GM21619 (cell line): ENCODE measurements at regions not wholly inside any gene's neighbourhood (a gene's known extent, or its start where the extent isn't known, plus 50 kb on each side); places are given as distances from the start of the nearest gene placed in this dataset.
"Not testable (repeated sequence)": the region's sequence is repeated elsewhere in the genome, so short reads cannot be mapped to it uniquely, and the experiment has no call there.

Experiments used
- ATAC-seq: cut with Tn5 transposase; IDR thresholded peaks from one replicate; pipeline ENCODE4 v1.9.1; 2021; ENCODE audit not compliant: unreplicated experiment

DNA sequence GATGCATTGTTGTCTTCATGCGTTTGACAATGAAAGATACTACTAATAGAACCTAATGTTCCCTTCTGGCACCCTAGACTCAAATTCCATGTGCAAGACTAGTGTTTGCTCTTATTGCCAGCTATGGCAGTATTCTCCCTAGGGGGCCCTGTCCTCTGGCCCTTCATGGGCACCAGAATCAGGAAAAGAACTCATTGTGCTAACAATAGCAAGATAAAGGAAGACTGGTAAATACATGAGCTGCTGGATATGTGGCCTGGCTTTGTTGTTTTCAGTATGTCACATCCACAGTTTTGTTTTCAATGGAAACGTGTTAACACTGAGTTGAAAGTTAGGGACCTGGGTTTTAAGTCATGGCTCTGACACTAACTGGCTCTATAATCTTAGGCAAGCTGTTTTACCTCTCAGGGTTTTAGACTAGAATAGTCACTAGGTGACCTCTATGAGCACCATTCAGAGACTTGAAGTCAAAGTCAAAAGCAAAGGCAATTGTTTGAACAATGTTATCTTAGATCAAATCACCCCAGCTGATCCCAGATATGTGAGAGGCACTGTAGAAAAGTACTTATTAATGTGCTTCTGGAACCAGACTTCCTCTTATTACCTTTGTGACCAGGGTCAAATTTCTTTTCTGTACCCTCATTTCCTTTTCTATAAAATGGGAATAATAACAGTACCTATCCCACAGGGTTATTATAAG, 253.7 kb upstream of the DIAPH2 start:
- no peak for ATAC-seq

DNA sequence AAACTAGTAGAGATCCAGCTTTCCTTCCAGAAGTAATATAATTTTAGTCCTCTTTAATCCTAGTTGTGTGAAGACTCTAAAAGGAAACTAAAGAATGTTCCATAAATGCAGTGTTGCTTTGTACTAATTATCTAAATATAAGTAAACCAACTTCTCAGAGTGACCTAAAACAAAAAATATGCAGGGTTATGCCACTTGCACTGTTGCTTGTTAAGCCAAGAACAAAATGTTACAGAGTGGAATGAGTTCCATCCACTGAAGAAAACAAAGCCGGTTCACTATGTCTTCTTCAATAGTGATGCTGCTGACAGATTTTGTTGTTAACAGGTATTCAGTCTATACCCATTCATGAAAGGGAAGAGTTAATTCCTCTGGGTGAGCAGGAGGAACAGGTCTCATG, 252.0 kb upstream of the DIAPH2 start:
- ATAC-seq: no peak

DNA sequence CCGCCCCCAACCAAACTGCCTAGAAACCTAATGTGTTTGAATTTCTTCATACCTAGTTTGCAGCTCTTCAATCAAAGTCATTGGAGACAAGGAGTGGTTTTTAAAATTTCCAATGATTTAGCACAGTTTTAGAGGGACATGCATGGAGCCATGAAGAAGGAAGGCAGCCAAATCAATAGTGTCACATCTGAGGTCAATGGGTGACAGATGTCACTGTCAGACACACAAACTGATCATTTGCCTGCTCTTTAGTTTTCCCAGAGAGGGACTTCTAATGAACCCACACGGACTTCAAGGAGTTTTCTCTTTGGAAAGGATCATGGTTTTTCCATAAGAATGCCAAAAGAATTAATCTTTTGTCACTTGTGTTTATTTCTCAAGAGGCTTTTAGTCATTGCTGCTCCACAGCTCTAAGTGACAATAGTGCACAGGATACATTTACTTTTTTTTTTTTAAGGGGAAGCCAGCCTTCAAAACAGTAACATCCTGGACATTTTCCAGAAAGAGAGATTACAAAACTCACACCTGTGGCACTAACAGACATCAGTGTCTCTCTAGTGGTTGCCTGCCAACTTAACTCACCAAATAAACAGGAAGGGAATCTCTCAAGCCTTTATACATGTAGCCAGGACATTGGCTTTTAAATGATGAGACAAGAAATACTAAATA, 251.1 kb upstream of the DIAPH2 start:
- ATAC-seq: no peak

GRCh38 chrX:96435378-96436035, 249.1 kb upstream of the DIAPH2 start:
- no peak for ATAC-seq

DNA sequence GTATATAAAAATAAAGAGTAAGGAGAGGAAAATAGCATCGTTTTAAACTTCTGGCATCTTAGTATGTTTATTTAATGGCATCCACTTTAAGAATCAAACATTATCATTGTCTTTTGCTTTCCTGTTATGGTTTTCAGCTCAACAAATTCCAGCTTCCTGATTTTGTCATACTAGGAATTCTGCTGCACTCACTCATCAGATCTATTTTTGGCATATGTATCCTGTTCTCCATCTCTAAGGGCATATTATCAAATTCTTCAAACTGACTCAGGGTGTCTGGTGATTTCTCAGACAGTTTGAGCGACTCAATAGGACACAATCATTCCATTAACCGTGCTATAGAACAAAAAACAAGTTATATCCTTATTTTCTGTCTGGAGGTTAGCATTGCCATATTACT, 248.5 kb upstream of the DIAPH2 start:
- ATAC-seq: no peak

- ATAC-seq: no peak
Observed at GRCh38 chrX:96438803-96439202, 245.8 kb upstream of the DIAPH2 start.

- ATAC-seq: no peak
Observed at GRCh38 chrX:96440941-96441340, 243.7 kb upstream of the DIAPH2 start.

- ATAC-seq: no peak
Observed at GRCh38 chrX:96445531-96446065, 239.0 kb upstream of the DIAPH2 start.

- ATAC-seq: no peak
Observed at GRCh38 chrX:96446524-96446923, 238.1 kb upstream of the DIAPH2 start.

DNA sequence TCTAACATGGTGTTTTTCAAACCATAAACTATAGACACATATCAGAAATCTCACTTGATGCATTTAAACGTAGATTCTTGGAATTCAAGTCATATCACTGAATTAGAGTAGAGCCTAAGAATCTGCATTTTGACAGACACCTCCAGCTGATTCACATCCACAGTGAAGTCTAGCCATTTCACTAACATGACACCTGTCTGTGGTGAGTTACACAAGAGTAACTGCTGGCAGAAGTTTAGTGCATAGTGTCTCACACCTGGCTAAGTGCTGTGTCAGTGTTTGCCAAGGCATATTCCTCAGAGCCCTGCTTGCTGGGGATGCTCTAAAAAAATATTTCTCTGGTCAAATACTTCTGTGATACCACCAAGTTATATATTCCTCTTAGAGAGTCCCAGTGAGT, 237.5 kb upstream of the DIAPH2 start:
- no peak for ATAC-seq

GRCh38 chrX:96449191-96449590, 235.5 kb upstream of the DIAPH2 start:
- no peak for ATAC-seq

DNA sequence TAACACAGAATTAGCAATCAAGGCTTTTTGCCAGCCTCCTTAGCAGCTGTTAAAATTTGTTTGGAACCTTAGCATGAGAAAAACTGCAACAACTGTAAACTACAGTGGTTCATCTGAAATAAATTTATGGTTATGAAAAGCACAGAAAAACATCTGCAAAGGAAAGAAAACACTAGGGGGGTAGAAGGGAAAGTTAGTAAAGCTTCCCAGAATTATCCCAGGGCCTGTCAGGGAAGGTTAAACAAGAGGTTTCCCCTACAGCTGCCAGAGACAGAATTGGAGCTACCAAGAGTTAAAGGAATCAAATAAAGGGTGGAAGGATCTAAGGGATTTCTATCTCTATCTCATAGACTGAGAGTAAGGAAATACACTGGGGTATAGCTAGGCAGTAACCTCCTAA, 234.7 kb upstream of the DIAPH2 start:
- no peak for ATAC-seq

DNA sequence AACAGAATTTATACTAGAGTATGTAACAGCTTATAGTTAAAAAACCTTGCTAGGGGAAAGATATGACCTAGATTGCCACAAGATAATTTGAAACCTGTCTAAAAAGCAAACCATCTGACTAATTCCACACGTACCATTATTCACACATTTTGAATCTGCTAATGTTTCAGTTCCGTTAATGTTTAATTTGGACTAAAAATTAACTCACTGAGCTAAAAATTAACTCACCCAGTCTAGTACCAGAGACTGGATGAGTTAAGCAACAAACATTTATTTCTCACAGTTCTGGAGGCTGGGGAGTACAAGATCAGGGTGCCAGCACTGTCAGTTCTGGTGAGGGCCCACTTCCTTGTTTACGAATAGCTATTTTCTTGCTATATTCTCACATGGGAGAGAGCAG, 231.5 kb upstream of the DIAPH2 start:
- peak; percentile 91 for ATAC-seq

- no peak for ATAC-seq
Observed at GRCh38 chrX:96455078-96455477, 229.6 kb upstream of the DIAPH2 start.

DNA sequence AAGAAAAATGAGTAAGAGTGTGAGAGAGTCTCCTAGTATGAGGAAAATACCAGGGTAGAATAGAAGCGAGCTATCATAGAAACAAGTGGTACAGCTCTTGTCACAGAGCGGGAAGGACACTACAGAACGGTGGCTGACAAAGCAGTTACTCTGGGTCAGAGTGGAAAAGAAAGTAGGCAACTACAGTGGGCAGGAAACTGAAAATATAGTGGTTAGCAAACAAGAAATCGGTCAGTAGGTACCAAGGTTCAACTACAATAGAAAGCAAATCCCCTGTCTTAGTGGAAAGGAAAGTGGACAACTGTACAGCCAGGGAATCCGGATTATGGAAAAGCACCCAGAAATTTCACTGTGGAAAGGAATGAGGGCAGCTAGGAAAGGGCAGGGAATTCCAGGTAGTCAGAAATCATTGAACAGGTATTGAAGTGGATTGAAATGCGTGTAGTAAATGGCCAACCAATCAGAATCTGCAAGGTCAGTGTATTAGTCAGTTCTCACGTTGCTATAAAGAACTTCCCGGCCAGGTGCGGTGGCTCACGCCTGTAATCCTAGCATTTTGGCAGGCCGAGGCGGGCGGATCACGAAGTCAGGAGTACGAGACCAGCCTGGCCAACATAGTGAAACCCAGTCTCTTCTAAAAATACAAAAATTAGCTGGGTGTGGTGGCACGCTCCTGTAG, 219.6 kb upstream of the DIAPH2 start:
- no peak for ATAC-seq

DNA sequence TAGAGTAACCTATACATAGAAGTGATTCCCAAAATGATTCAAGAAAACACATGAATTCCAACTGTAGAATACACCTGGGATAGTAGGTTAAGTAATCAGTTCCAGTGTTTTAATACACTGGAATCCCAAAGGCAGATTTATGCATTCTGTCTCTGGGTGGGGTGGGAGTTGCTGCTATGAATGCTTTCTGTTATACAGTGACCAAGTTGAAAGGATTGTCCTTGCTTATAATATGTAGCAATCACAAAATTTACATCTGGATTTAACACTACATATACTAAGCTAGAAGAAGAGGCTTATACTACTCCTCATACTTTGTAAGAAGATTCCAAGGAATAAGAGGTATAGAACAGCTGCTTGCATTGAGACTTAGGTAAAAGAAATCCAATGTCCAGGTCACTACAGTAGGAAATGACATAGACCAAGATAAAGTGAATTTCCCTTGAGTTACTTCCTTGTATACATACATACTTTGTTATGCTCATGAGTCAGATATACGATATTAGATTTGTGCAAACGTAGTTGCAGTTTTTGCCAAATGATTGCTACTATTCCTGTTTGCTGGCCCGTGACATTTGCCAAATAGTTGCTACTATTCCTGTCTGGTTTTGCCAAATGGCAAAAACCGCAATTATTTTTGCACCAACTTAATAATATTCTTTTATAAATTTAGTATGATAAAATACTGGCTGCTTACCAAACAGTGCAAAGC, 210.5 kb upstream of the DIAPH2 start:
- no peak for ATAC-seq

GRCh38 chrX:96474741-96475125, 209.9 kb upstream of the DIAPH2 start:
- no peak for ATAC-seq

- ATAC-seq: no peak
Observed at GRCh38 chrX:96480081-96480480, 204.6 kb upstream of the DIAPH2 start.

DNA sequence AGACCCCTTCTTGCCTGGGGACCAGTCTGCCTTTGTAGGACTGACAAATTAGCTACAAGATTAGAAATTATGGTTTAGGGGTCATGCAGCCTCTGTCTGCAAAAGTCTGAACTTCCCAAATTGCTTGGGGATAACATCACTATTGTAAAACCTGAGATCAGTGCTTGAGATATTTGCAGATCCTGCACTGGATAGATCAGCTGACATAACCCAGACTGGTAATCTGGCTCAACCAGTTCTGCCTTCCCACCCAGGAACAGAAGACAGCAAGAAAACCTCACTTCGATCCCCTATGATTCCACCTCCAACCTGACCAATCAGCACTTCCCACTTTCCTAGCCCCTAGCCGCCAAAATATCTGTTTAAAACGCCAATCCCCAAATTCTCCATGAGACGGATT, 202.8 kb upstream of the DIAPH2 start:
- ATAC-seq: no peak

DNA sequence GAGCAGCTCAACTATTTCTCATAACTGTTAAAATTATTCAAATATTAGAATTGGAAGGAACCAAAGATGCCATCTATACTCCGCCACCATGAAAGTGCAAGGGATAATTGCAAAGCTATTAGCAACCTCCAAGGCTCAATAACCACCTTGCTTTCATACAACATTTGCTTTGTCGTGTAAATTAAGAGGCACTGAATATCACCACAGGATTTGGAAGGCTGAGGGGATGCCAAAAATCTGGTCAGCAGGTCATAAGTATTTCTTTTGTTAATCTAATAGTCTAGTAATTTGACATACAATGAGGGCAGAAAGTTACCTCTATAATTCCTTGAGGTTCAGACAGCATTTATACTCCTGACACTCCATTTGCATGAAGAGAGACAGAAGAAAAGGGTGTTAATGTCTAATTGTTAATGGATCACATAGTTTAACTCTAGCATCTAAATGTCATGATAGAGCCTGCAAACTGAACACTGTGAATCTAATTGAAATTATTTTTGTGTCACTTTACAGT, 200.9 kb upstream of the DIAPH2 start:
- ATAC-seq: no peak

- not testable (repeated sequence) for ATAC-seq
Observed at GRCh38 chrX:96486687-96487086, 198.0 kb upstream of the DIAPH2 start.
